ENCODE measurements at regions not wholly inside any gene's neighbourhood (a gene's known extent, or its start where the extent isn't known, plus 50 kb on each side); places are given as distances from the start of the nearest gene placed in this dataset.

GRCh38 chr12:27907766-27908165 lies 64.8 kb downstream of the PTHLH start:
- no peak for DNase-seq (ENCODE audit: low spot score)

GRCh38 chr12:27906658-27907473 lies 65.7 kb downstream of the PTHLH start:
- no peak for DNase-seq (ENCODE audit: low spot score)

GRCh38 chr12:27906127-27906500 lies 66.4 kb downstream of the PTHLH start:
- no peak for DNase-seq (ENCODE audit: low spot score)

GRCh38 chr12:27905285-27906126 lies 67.0 kb downstream of the PTHLH start:
- no peak for DNase-seq (ENCODE audit: low spot score)

GRCh38 chr12:27902651-27903050 lies 69.9 kb downstream of the PTHLH start:
- DNase-seq (ENCODE audit: low spot score): no peak

- no peak for DNase-seq (ENCODE audit: low spot score)
Measured at GRCh38 chr12:27901959-27902358, 70.6 kb downstream of the PTHLH start.

GRCh38 chr12:27900920-27901879 lies 71.3 kb downstream of the PTHLH start:
- no peak for DNase-seq (ENCODE audit: low spot score)

- peak; percentile 88 for DNase-seq (ENCODE audit: low spot score)
Measured at GRCh38 chr12:27899151-27899661, 73.3 kb downstream of the PTHLH start.

GRCh38 chr12:27898022-27898421 lies 74.5 kb downstream of the PTHLH start:
- no peak for DNase-seq (ENCODE audit: low spot score)

- DNase-seq (ENCODE audit: low spot score): no peak
Measured at GRCh38 chr12:27896419-27896990, 76.0 kb downstream of the PTHLH start.

GRCh38 chr12:27894309-27894708 lies 78.2 kb downstream of the PTHLH start:
- DNase-seq (ENCODE audit: low spot score): no peak

- DNase-seq (ENCODE audit: low spot score): no peak
Measured at GRCh38 chr12:27879708-27880107, 92.8 kb downstream of the PTHLH start.

- no peak for DNase-seq (ENCODE audit: low spot score)
Measured at GRCh38 chr12:27875677-27876076, 95.6 kb upstream of the MANSC4 start.

GRCh38 chr12:27873010-27873409 lies 93.0 kb upstream of the MANSC4 start:
- no peak for DNase-seq (ENCODE audit: low spot score)

- no peak for DNase-seq (ENCODE audit: low spot score)
Measured at GRCh38 chr12:27871946-27872345, 91.9 kb upstream of the MANSC4 start.

GRCh38 chr12:27870939-27871338 lies 90.9 kb upstream of the MANSC4 start:
- DNase-seq (ENCODE audit: low spot score): peak; percentile 69

- no peak for DNase-seq (ENCODE audit: low spot score)
Measured at GRCh38 chr12:27869567-27869966, 89.5 kb upstream of the MANSC4 start.

- peak; percentile 67 for DNase-seq (ENCODE audit: low spot score)
Measured at GRCh38 chr12:27868139-27868538, 88.1 kb upstream of the MANSC4 start.

GRCh38 chr12:27866373-27867101 lies 86.5 kb upstream of the MANSC4 start:
- peak; percentile 20 for DNase-seq (ENCODE audit: low spot score)

- DNase-seq (ENCODE audit: low spot score): peak; percentile 81
Measured at GRCh38 chr12:27865421-27865820, 85.4 kb upstream of the MANSC4 start.

- no peak for DNase-seq (ENCODE audit: low spot score)
Measured at GRCh38 chr12:27864521-27864920, 84.5 kb upstream of the MANSC4 start.
